ENCODE measurements at regions not wholly inside any gene's neighbourhood (a gene's known extent, or its start where the extent isn't known, plus 50 kb on each side); places are given as distances from the start of the nearest gene placed in this dataset.

DNA sequence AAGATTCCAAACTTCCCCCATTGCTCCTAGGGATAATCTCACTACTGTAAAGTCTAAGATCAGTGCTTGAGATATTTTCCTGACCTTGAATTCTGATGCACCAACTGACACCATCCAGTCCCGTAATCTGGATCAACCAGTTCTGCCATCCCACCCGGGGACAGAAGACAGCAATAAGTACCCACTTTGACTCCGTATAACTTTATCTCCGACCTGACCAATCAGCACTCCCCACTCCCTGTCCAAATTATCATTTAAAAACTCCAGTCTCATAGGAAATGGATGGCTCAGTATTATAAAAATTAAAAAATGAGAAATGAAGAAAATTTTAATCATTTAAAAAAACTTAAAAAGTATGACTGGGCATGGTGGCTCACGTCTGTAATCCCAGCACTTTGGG lies 61.4 kb upstream of the ABCC4 start:
- TF ChIP-seq, protein P1, sequence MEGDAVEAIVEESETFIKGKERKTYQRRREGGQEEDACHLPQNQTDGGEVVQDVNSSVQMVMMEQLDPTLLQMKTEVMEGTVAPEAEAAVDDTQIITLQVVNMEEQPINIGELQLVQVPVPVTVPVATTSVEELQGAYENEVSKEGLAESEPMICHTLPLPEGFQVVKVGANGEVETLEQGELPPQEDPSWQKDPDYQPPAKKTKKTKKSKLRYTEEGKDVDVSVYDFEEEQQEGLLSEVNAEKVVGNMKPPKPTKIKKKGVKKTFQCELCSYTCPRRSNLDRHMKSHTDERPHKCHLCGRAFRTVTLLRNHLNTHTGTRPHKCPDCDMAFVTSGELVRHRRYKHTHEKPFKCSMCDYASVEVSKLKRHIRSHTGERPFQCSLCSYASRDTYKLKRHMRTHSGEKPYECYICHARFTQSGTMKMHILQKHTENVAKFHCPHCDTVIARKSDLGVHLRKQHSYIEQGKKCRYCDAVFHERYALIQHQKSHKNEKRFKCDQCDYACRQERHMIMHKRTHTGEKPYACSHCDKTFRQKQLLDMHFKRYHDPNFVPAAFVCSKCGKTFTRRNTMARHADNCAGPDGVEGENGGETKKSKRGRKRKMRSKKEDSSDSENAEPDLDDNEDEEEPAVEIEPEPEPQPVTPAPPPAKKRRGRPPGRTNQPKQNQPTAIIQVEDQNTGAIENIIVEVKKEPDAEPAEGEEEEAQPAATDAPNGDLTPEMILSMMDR (IDR thresholded peaks at IDR 0.05), result no peak
- no peak for TF ChIP-seq POLR2A (IDR thresholded peaks at IDR 0.05)

All from right lobe of liver (tissue), 4 donors.